Glutamatergic neuron (in vitro differentiated cells): ENCODE measurements at regions not wholly inside any gene's neighbourhood (a gene's known extent, or its start where the extent isn't known, plus 50 kb on each side); places are given as distances from the start of the nearest gene placed in this dataset.
"Not testable (repeated sequence)": the region's sequence is repeated elsewhere in the genome, so short reads cannot be mapped to it uniquely, and the experiment has no call there.

ENCODE experiments used
- DNase-seq: peaks from one replicate; pipeline ENCODE4 v3.0.0; 2022
- H3K27ac Mint-ChIP-seq: one replicate; pipeline ENCODE4 v1.8.0; 2020; ENCODE audit warnings: mild to moderate bottlenecking, mixed read lengths, inconsistent platforms; ENCODE audit not compliant: unreplicated experiment
- H3K27me3 Mint-ChIP-seq: one replicate; pipeline ENCODE4 v1.8.0; 2020; ENCODE audit warnings: mild to moderate bottlenecking, moderate library complexity, mixed read lengths, inconsistent platforms; ENCODE audit not compliant: unreplicated experiment
- H3K36me3 Mint-ChIP-seq: one replicate; pipeline ENCODE4 v1.8.0; 2020; ENCODE audit warnings: mild to moderate bottlenecking, mixed read lengths, inconsistent platforms; ENCODE audit not compliant: unreplicated experiment
- H3K4me1 Mint-ChIP-seq: one replicate; pipeline ENCODE4 v1.8.0; 2020; ENCODE audit warnings: mild to moderate bottlenecking, low read depth, mixed read lengths, inconsistent platforms; ENCODE audit not compliant: unreplicated experiment
- H3K4me3 Mint-ChIP-seq: one replicate; pipeline ENCODE4 v1.8.0; 2020; ENCODE audit warnings: mild to moderate bottlenecking, mixed read lengths, inconsistent platforms; ENCODE audit not compliant: unreplicated experiment
- H3K9me3 Mint-ChIP-seq: one replicate; pipeline ENCODE4 v1.8.0; 2020; ENCODE audit warnings: mild to moderate bottlenecking, moderate library complexity, mixed read lengths, inconsistent platforms; ENCODE audit not compliant: unreplicated experiment
- TF ChIP-seq, protein P1 (sequence below): fragments of 200-600 bp; sonication (generic); IDR thresholded peaks from one replicate; pipeline ENCODE4 v1.5.0; 2021; ENCODE audit not compliant: partially characterized antibody, unreplicated experiment

DNA sequence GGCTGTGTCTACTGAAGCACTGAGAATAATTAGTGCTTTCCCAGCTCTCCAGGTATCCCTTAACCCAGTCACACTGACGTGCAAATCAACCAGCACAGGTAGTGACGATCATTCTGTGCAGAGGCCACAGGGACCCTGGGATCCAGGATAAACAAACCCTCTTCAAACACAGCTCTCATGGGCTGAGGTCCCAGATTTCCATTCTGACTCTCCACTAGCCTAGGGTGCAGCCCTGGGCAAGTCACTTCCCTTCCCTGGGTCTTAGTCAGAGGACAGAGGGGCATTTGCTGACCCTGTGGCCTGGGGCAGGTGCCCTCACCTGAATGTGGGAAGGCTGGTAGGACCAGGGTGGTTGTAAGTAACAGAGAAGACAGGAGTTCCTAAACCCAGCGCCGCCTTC, 724.7 kb downstream of the MATN1 start:
- no peak for DNase-seq
- Mint-ChIP-seq H3K36me3 (peaks cover 10% of the 10 kb centered on the region), H3K27me3 (peaks cover 3% of the 10 kb centered on the region), H3K4me3 (no peak overlapping the region), H3K27ac (no peak overlapping the region), H3K9me3 (no peaks in the 10 kb centered on the region), H3K4me1 (no peaks in the 10 kb centered on the region)
- TF ChIP-seq, protein P1, sequence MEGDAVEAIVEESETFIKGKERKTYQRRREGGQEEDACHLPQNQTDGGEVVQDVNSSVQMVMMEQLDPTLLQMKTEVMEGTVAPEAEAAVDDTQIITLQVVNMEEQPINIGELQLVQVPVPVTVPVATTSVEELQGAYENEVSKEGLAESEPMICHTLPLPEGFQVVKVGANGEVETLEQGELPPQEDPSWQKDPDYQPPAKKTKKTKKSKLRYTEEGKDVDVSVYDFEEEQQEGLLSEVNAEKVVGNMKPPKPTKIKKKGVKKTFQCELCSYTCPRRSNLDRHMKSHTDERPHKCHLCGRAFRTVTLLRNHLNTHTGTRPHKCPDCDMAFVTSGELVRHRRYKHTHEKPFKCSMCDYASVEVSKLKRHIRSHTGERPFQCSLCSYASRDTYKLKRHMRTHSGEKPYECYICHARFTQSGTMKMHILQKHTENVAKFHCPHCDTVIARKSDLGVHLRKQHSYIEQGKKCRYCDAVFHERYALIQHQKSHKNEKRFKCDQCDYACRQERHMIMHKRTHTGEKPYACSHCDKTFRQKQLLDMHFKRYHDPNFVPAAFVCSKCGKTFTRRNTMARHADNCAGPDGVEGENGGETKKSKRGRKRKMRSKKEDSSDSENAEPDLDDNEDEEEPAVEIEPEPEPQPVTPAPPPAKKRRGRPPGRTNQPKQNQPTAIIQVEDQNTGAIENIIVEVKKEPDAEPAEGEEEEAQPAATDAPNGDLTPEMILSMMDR, result no peak

DNA sequence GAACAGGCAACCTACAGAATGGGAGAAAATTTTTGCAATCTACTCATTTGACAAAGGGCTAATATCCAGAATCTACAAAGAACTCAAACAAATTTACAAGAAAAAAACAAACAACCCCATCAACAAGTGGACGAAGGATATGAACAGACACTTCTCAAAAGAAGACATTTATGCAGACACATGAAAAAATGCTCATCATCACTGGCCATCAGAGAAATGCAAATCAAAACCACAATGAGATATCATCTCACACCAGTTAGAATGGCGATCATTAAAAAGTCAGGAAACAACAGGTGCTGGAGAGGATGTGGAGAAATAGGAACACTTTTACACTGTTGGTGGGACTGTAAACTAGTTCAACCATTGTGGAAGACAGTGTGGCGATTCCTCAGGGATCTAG, 725.6 kb downstream of the MATN1 start:
- not testable (repeated sequence) for H3K27ac Mint-ChIP-seq, H3K27me3 Mint-ChIP-seq, H3K4me3 Mint-ChIP-seq, H3K9me3 Mint-ChIP-seq, H3K4me1 Mint-ChIP-seq, DNase-seq
- H3K36me3 Mint-ChIP-seq, result peaks cover 15% of the 10 kb centered on the region

DNA sequence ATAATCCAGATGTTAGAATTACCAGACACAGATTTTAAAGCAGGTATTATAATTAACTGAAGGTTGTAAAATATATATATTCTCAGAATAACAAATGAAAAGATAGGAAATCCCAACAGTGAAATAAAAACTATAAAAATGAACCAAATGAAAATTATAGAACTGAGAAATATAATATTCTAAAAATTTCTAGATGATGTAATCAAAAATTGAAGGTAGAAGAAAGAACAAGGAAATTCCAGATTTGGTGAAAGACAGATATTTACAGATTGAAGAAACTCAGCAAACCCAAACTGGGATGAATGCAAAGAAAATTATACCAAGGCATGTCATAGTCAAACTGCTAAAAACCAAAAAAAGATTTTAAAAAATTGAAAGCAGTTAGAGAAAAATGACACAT, 729.4 kb downstream of the MATN1 start:
- TF ChIP-seq, protein P1, result no peak
- Mint-ChIP-seq H3K36me3 (peaks cover 19% of the 10 kb centered on the region), H3K4me1 (no peaks in the 10 kb centered on the region), H3K27me3 (peaks cover 2% of the 10 kb centered on the region), H3K27ac (no peak overlapping the region), H3K9me3 (peaks cover 4% of the 10 kb centered on the region), H3K4me3 (no peak overlapping the region)
- no peak for DNase-seq

DNA sequence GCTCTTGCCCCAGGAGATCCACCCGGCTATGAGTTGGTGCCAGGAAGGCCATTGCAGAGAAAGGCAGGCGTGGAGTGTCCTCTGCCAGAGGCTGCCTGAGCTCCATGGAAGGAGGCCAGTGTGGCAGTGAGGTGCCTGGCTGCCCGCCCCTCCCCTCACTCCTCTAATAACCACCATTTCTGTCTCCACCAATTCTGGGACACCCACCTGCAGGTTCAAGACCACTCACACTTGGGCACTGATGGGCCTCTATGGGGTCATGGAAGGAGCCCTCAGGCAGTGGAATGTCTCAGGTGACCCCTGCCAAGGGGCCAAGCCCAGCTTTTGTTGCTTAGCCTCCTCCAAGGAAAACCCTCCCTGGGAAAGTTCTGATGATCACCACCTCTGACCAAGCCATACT, 731.6 kb downstream of the MATN1 start:
- peaks cover 4% of the 10 kb centered on the region for H3K9me3 Mint-ChIP-seq
- no peak for DNase-seq
- TF ChIP-seq, protein P1, result no peak
- H3K27me3 Mint-ChIP-seq, result peaks cover 2% of the 10 kb centered on the region
- H3K4me1 Mint-ChIP-seq, result no peaks in the 10 kb centered on the region
- H3K36me3 Mint-ChIP-seq, result peaks cover 19% of the 10 kb centered on the region
- no peak overlapping the region for H3K27ac Mint-ChIP-seq
- H3K4me3 Mint-ChIP-seq, result no peak overlapping the region

DNA sequence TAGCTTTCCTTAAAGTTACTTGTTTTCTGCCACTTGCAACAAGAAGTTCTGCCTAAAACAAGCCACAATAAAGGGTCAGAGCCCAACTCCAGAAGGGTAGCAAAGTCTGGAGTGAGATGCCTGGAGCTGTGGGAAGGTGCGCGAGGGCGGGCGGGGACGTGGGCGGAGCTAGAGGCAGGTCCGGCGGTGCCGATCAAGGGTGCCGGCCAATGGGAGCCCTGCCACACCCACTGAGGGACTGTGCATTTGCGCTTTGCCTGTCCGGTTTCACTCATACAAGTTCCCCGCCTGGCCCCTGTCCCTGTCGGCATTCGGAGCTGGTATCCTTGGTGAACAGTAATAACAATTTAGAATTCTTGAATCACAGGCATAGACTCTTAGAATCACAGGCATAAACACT, 732.4 kb downstream of the MATN1 start:
- Mint-ChIP-seq H3K27me3 (peaks cover 2% of the 10 kb centered on the region), H3K9me3 (peaks cover 4% of the 10 kb centered on the region), H3K4me3 (no peak overlapping the region), H3K4me1 (no peaks in the 10 kb centered on the region), H3K36me3 (peaks cover 16% of the 10 kb centered on the region), H3K27ac (no peak overlapping the region)
- TF ChIP-seq, protein P1, result no peak
- DNase-seq, result no peak

DNA sequence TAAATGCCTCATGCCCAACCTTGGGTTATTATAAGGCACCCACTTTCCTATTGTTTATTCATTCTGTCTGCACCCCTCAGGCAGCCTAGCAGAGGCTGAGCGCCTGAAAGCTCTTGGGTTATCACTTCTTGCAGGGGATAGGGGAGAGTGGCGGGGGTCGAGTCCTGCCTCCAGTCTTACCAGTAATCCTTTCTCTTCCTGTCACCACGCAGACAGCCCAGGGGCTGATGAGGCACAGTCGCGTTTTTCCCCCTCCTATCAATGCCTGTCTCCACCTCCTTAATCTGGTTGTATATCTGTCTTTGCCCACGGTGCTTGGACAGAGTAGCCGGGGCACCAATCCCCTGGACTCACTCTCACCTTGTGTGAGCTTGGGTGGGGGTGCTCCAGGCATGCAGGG, 733.1 kb downstream of the MATN1 start:
- no peak for DNase-seq
- Mint-ChIP-seq H3K9me3 (peaks cover 4% of the 10 kb centered on the region), H3K4me3 (no peak overlapping the region), H3K4me1 (no peaks in the 10 kb centered on the region), H3K27me3 (peaks cover 2% of the 10 kb centered on the region), H3K27ac (no peak overlapping the region), H3K36me3 (peaks cover 13% of the 10 kb centered on the region)
- TF ChIP-seq, protein P1, result no peak
